BLaER1 treated with 17β-estradiol and CSF1 and Interleukin-3, amounts not matched to agents 10 nM and 100 nM (cell line): ENCODE measurements at regions not wholly inside any gene's neighbourhood (a gene's known extent, or its start where the extent isn't known, plus 50 kb on each side); places are given as distances from the start of the nearest gene placed in this dataset.
"Not testable (repeated sequence)": the region's sequence is repeated elsewhere in the genome, so short reads cannot be mapped to it uniquely, and the experiment has no call there.

ENCODE experiments used
- H3K27ac ChIP-seq, 11 experiments: shearing (Covaris generic); formaldehyde crosslinking; 2 replicates each; pipeline ENCODE4 v1.8.1; 2022
- H3K27me3 ChIP-seq, 11 experiments: shearing (Covaris generic); formaldehyde crosslinking; 2 replicates each; pipeline ENCODE4 v1.8.1; 2022
- H3K36me3 ChIP-seq, 11 experiments: shearing (Covaris generic); formaldehyde crosslinking; 2 replicates each; pipeline ENCODE4 v1.8.1; 2022
- H3K4me1 ChIP-seq, 10 experiments: shearing (Covaris generic); formaldehyde crosslinking; 2 replicates each; pipeline ENCODE4 v1.8.1; 2022
- H3K4me2 ChIP-seq, 11 experiments: shearing (Covaris generic); formaldehyde crosslinking; 2 replicates each; pipeline ENCODE4 v1.8.1; 2022
- H3K4me3 ChIP-seq, 10 experiments: shearing (Covaris generic); formaldehyde crosslinking; 2 replicates each; pipeline ENCODE4 v1.8.1; 2022
- H3K9ac ChIP-seq, 11 experiments: shearing (Covaris generic); formaldehyde crosslinking; 2 replicates each; pipeline ENCODE4 v1.8.1; 2022
- H3K9me3 ChIP-seq, 11 experiments: shearing (Covaris generic); formaldehyde crosslinking; replicated peaks in 1 of 11; 2 replicates each; pipeline ENCODE4 v1.8.1; 2022
- H4K20me1 ChIP-seq, 11 experiments: shearing (Covaris generic); formaldehyde crosslinking; 2 replicates each; pipeline ENCODE4 v1.8.1; 2022
- Cebpa-rat ChIP-seq, 11 experiments: shearing (Covaris generic); IDR thresholded peaks; 2 replicates each; pipeline ENCODE4 v1.8.1; 2022

DNA sequence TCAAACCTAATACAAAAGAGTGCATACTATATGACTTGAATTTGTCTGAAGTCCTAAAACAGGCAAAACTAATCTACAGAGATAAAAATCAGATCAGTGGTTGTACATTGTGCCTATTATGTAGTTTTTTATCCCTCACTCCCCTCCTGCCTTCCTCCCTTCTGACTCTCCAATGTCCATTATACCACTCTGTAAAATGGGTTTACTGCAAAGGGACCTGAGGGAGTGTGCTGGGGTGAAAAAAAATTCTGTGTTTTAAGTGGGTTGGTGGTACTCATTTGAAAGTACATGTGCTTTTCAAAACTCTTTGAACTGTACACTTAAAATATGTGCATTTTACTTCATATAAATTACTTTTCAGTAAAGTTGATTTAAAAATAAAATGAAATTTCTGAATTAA, 89.0 kb upstream of the UBE2E3 start:
- H3K4me1 ChIP-seq: no peaks in the 10 kb centered on the region
- no peak overlapping the region for H3K27ac ChIP-seq
- H4K20me1 ChIP-seq: no peaks in the 10 kb centered on the region
- no peak overlapping the region for H3K9ac ChIP-seq
- no peaks in the 10 kb centered on the region for H3K36me3 ChIP-seq
- no peaks in the 10 kb centered on the region for H3K27me3 ChIP-seq
- TF ChIP-seq Cebpa-rat (IDR thresholded peaks at IDR 0.05): no peak
- no peak overlapping the region for H3K4me2 ChIP-seq
- no peaks in the 10 kb centered on the region for H3K9me3 ChIP-seq
- no peak overlapping the region for H3K4me3 ChIP-seq

DNA sequence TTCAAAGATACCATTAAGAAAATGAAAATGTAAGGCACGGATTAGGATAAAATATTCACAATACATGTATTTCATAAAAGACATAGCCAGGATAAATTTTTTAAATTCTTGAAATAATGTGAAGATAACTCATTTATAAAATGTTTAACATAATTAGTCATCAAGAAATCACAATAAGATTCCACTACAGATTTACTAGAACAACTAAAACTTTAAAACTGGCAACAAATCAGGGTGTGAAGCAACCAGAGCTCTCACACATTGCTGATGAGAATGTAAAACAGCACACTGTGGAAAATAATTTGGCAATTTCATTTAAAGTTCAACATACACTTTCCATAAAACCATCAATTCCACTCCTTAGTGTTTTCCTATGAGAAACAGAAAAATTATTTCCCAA, 89.6 kb upstream of the UBE2E3 start:
- Histone ChIP-seq H3K36me3 (no peaks in the 10 kb centered on the region), H3K27ac (no peak overlapping the region), H3K9ac (no peak overlapping the region), H3K4me2 (no peak overlapping the region), H3K4me1 (no peaks in the 10 kb centered on the region), H3K4me3 (no peak overlapping the region), H4K20me1 (no peaks in the 10 kb centered on the region), H3K27me3 (no peaks in the 10 kb centered on the region), H3K9me3 (no peaks in the 10 kb centered on the region)
- TF ChIP-seq Cebpa-rat (IDR thresholded peaks at IDR 0.05): no peak

DNA sequence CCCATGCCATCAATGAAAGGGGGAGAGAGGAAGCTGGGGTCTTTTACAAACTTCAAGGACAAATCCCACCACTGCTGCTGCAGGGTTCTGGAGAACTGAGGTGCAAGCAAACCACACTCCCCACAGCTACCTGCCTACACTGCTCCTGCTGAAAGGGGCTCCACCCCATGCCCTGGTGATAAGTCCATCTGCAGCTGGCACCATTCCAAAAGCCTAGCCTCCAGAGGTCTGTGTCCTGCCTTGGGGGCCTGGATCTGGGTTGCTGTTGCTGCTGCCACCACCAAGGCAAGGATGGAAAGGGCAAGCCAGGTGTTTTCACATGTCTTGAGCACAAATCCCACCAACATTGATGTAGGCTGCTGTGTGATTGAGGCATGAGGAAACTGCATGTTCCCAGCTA, 97.4 kb upstream of the UBE2E3 start:
- no peak for TF ChIP-seq Cebpa-rat (IDR thresholded peaks at IDR 0.05)
- no peaks in the 10 kb centered on the region for H4K20me1 ChIP-seq

DNA sequence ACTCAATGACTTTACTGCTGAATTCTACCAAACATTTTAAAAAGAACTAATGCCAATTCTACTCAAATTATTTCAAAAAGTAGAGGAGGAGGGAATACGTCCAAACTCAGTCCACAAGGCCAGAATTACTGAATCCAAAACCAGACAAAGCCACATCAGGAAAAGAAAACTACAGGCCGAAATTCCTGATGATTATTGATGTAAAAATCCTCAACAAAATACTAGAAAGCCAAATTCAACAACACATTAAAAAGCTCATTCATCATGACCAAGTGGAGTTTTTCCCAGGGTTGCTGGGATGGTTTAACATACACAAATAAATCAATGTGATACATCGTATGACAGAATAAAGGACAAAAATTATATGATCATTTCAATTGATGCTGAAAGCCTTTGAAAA, 103.9 kb upstream of the UBE2E3 start:
- H3K36me3 ChIP-seq: no peaks in the 10 kb centered on the region
- H3K4me3 ChIP-seq: no peak overlapping the region
- no peak for TF ChIP-seq Cebpa-rat (IDR thresholded peaks at IDR 0.05)
- H3K4me1 ChIP-seq: peaks cover 0 to 18% (median 0%) of the 10 kb centered on the region in 10 experiments; a peak in 7 of 20 replicates
- H3K9ac ChIP-seq: no peak overlapping the region
- no peak overlapping the region for H3K4me2 ChIP-seq
- peaks cover 0 to 5% (median 0%) of the 10 kb centered on the region in 11 experiments; a peak in 4 of 22 replicates for H3K9me3 ChIP-seq
- H3K27me3 ChIP-seq: no peaks in the 10 kb centered on the region
- H4K20me1 ChIP-seq: no peaks in the 10 kb centered on the region
- H3K27ac ChIP-seq: no peak overlapping the region

More for the DNA sequence above, 97.4 kb upstream of the UBE2E3 start:
- peaks cover 0 to 18% (median 0%) of the 10 kb centered on the region in 10 experiments; a peak in 7 of 20 replicates for H3K4me1 ChIP-seq
- no peak overlapping the region for H3K4me3 ChIP-seq
- H3K27ac ChIP-seq: no peak overlapping the region
- peaks cover 0 to 15% (median 6%) of the 10 kb centered on the region in 11 experiments; a peak in 6 of 22 replicates for H3K9me3 ChIP-seq
- H3K36me3 ChIP-seq: no peaks in the 10 kb centered on the region
- H3K9ac ChIP-seq: no peak overlapping the region
- no peak overlapping the region for H3K4me2 ChIP-seq
- no peaks in the 10 kb centered on the region for H3K27me3 ChIP-seq

DNA sequence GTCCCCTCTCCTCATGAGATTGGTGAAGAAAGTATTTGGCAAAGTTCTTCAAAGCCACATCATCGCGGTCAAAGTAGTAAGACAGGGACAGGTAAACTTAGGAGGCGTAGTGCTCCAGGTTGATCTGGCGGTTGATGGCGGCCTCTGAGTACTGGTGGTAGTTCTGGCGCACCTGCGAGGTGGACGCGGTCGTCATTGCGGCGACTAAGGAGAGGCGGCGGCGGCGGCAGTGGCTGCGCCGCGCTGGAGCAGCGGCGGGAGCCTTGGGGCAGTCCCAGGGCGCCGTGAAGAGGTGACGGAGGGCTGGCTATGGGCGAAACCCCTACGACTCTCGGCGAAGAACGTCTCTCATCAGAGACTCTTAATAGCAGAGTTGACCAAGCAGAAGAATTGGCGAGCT, 107.2 kb upstream of the UBE2E3 start:
- TF ChIP-seq Cebpa-rat (IDR thresholded peaks at IDR 0.05): no peak
- no peak overlapping the region for H3K4me2 ChIP-seq
- H3K27me3 ChIP-seq: no peaks in the 10 kb centered on the region
- H3K9ac ChIP-seq: no peak overlapping the region
- H3K9me3 ChIP-seq: peaks cover 0 to 5% (median 0%) of the 10 kb centered on the region in 11 experiments; a peak in 3 of 22 replicates
- H3K4me1 ChIP-seq: peaks cover 0 to 3% (median 0%) of the 10 kb centered on the region in 10 experiments; a peak in 5 of 20 replicates
- H3K36me3 ChIP-seq: no peaks in the 10 kb centered on the region
- H3K27ac ChIP-seq: no peak overlapping the region
- H3K4me3 ChIP-seq: no peak overlapping the region
- no peaks in the 10 kb centered on the region for H4K20me1 ChIP-seq

DNA sequence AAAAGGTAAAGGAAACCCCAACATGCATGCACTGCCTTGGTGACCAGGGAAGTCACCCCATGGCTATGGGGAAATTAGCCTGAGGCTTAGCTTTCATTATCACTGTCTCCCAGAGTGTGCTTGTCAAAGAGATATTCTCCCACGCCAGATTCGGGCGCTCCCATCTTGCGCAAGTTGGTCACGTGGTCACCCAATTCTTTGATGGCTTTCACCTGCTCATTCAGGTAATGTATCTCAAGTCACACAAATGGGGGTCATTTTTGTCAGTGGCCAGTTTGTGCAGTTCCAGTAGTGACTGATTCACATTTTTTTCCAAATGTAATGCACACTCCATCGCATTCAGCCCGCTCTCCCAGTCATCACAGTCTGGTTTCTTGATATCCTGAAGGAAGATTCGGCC, 107.6 kb upstream of the UBE2E3 start:
- H3K9me3 ChIP-seq, H3K4me3 ChIP-seq, H3K4me2 ChIP-seq, H3K4me1 ChIP-seq, H4K20me1 ChIP-seq, H3K9ac ChIP-seq, H3K27me3 ChIP-seq, H3K27ac ChIP-seq, H3K36me3 ChIP-seq: not testable (repeated sequence)

DNA sequence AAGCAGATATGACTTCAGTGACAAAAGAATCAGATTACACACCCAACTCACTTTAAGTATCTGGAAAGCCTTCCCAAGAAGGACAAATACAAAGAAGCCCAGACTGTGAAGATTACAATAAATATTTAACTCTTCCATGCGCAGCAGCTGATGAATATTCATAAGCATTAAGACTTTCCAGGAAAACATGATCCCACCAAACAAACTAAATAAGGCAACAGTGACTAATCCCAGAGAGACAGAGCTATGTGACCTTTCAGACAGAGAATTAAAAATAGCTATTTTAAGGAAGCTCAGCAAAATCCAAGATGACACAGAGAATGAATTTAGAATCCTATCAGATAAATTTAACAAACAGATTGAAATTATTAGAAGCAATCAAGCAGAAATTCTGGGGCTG, 108.2 kb upstream of the UBE2E3 start:
- Histone ChIP-seq H3K4me2 (no peak overlapping the region), H3K9me3 (peaks cover 0 to under 1% (median 0%) of the 10 kb centered on the region in 11 experiments; a peak in 1 of 22 replicates), H3K27me3 (no peaks in the 10 kb centered on the region), H3K27ac (no peak overlapping the region), H3K4me1 (no peaks in the 10 kb centered on the region), H3K36me3 (no peaks in the 10 kb centered on the region), H4K20me1 (no peaks in the 10 kb centered on the region), H3K4me3 (no peak overlapping the region), H3K9ac (no peak overlapping the region)
- TF ChIP-seq Cebpa-rat (IDR thresholded peaks at IDR 0.05): no peak

DNA sequence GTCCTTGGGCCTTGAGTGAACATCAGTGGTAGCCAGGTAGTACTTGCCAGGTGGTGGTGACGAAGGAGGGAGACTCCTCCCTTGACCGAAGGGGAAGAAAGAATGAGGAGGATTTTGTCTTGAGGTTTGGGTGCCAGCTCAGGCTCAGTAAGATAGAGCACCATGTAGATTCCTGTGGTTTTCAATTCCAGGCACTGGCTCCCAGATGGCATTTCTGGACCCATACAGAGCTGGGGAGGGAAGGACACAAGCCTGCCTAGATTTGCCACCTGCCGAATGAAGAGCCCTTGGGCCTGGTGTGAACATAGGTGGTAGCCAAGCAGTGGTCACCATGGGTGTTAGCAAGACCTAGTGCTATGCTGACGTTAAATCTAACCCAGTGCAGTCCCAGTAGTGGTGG, 108.8 kb upstream of the UBE2E3 start:
- no peak overlapping the region for H3K4me2 ChIP-seq
- H3K27ac ChIP-seq: no peak overlapping the region
- H3K4me1 ChIP-seq: no peaks in the 10 kb centered on the region
- H3K27me3 ChIP-seq: no peaks in the 10 kb centered on the region
- H3K36me3 ChIP-seq: no peaks in the 10 kb centered on the region
- no peaks in the 10 kb centered on the region for H4K20me1 ChIP-seq
- no peak overlapping the region for H3K9ac ChIP-seq
- no peak for TF ChIP-seq Cebpa-rat (IDR thresholded peaks at IDR 0.05)
- no peaks in the 10 kb centered on the region for H3K9me3 ChIP-seq
- H3K4me3 ChIP-seq: no peak overlapping the region

DNA sequence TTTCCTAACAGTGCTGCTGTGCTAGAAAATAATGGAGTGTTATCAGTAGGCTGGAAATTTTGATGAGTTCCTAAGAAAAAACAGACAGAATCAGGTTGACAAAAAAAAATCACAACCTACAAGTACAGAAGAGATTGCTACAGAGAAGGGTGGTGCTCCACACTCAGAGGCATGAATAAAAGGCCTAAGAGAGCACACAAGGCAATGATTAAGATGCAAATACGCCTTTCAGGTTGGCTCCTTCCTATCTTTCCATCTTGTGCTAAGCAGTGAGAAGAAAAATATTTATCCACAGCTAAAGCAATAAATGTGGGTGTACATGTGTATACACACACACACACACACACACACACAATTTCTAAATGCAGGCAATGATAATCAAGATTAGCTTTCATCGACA, 130.6 kb upstream of the UBE2E3 start:
- H3K9me3 ChIP-seq: peaks cover 0 to under 1% (median 0%) of the 10 kb centered on the region in 11 experiments; a peak in 1 of 22 replicates
- H3K4me2 ChIP-seq: no peak overlapping the region
- no peak for TF ChIP-seq Cebpa-rat (IDR thresholded peaks at IDR 0.05)
- H3K9ac ChIP-seq: no peak overlapping the region
- H3K36me3 ChIP-seq: no peaks in the 10 kb centered on the region
- H3K4me3 ChIP-seq: no peak overlapping the region
- no peaks in the 10 kb centered on the region for H3K4me1 ChIP-seq
- H3K27me3 ChIP-seq: no peaks in the 10 kb centered on the region
- no peak overlapping the region for H3K27ac ChIP-seq
- H4K20me1 ChIP-seq: no peaks in the 10 kb centered on the region

DNA sequence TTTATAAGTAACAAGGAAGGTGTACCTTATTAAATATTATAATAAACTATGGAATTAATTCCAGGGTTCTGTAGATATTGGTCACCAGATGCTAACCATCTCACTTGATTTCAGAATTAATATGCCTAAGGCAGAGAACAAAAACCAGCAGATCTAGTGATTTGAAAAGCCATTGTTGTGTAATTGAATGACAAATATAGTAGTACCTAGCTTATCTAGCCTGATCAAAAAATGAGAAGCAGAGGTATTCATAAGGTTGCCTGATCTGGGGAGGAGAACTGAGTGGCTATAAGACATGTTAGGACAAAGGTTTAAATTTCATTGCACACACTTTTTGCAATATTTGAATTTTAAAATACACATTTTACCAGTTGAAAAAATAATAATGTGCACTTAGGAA, 132.0 kb upstream of the UBE2E3 start:
- Histone ChIP-seq H3K4me1 (no peaks in the 10 kb centered on the region), H3K4me2 (no peak overlapping the region), H3K36me3 (no peaks in the 10 kb centered on the region), H3K9me3 (no peaks in the 10 kb centered on the region), H4K20me1 (no peaks in the 10 kb centered on the region), H3K27ac (no peak overlapping the region), H3K27me3 (no peaks in the 10 kb centered on the region), H3K4me3 (no peak overlapping the region), H3K9ac (no peak overlapping the region)
- no peak for TF ChIP-seq Cebpa-rat (IDR thresholded peaks at IDR 0.05)
